ENCODE measurements at regions not wholly inside any gene's neighbourhood (a gene's known extent, or its start where the extent isn't known, plus 50 kb on each side); places are given as distances from the start of the nearest gene placed in this dataset.

DNA sequence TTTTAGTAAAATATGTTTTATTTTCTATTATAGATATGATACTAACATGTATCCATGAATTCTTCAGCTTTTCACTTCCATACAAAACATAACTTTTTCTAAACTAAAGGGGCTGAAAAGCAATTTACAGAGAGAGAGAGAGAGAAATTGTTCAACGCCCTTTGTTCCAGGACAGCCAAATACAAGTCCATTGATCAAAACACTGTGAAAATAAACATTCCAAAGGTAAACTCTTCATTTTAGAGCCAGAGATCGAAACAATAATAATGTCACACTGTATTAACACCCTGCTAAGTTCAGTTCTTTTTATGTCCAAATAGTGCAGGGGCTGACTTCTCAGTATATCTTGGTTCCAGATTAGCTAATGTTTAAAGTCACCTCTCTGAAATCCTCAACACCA is 516.2 kb upstream of the ATXN8OS start:
- TF ChIP-seq SREBF2 (IDR thresholded peaks at IDR 0.05) (no peak), KDM1A (IDR thresholded peaks at IDR 0.05; ENCODE audit: low read depth) (no peak), SMC3 (IDR thresholded peaks at IDR 0.05) (no peak), RNF2 (IDR thresholded peaks at IDR 0.05; ENCODE audit: borderline replicate concordance, low read depth) (no peak), POLR2A (IDR thresholded peaks at IDR 0.05; ENCODE audit: low read length) (no peak), MYC (IDR thresholded peaks at IDR 0.05; ENCODE audit: borderline replicate concordance, low read length) (no peak), HDAC2 (IDR thresholded peaks at IDR 0.05) (no peak), MAFK (IDR thresholded peaks at IDR 0.05; ENCODE audit: partially characterized antibody) (no peak), CEBPB (IDR thresholded peaks at IDR 0.05) (no peak)
- TF ChIP-seq, protein P1, sequence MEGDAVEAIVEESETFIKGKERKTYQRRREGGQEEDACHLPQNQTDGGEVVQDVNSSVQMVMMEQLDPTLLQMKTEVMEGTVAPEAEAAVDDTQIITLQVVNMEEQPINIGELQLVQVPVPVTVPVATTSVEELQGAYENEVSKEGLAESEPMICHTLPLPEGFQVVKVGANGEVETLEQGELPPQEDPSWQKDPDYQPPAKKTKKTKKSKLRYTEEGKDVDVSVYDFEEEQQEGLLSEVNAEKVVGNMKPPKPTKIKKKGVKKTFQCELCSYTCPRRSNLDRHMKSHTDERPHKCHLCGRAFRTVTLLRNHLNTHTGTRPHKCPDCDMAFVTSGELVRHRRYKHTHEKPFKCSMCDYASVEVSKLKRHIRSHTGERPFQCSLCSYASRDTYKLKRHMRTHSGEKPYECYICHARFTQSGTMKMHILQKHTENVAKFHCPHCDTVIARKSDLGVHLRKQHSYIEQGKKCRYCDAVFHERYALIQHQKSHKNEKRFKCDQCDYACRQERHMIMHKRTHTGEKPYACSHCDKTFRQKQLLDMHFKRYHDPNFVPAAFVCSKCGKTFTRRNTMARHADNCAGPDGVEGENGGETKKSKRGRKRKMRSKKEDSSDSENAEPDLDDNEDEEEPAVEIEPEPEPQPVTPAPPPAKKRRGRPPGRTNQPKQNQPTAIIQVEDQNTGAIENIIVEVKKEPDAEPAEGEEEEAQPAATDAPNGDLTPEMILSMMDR (IDR thresholded peaks at IDR 0.05), result no peak
- TF ChIP-seq, protein P2, sequence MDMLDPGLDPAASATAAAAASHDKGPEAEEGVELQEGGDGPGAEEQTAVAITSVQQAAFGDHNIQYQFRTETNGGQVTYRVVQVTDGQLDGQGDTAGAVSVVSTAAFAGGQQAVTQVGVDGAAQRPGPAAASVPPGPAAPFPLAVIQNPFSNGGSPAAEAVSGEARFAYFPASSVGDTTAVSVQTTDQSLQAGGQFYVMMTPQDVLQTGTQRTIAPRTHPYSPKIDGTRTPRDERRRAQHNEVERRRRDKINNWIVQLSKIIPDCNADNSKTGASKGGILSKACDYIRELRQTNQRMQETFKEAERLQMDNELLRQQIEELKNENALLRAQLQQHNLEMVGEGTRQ (IDR thresholded peaks at IDR 0.05), result no peak
- TF ChIP-seq, protein P3, sequence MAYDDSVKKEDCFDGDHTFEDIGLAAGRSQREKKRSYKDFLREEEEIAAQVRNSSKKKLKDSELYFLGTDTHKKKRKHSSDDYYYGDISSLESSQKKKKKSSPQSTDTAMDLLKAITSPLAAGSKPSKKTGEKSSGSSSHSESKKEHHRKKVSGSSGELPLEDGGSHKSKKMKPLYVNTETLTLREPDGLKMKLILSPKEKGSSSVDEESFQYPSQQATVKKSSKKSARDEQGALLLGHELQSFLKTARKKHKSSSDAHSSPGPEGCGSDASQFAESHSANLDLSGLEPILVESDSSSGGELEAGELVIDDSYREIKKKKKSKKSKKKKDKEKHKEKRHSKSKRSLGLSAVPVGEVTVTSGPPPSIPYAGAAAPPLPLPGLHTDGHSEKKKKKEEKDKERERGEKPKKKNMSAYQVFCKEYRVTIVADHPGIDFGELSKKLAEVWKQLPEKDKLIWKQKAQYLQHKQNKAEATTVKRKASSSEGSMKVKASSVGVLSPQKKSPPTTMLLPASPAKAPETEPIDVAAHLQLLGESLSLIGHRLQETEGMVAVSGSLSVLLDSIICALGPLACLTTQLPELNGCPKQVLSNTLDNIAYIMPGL (CRISPR knock-in tag; IDR thresholded peaks at IDR 0.05; ENCODE audit: borderline replicate concordance), result no peak
